Activated CD8-positive, alpha-beta T cell treated with anti-CD3 and anti-CD28 coated beads, Interleukin-2, amount 10 ng/mL, durations not matched to agents 7 days and 5 days (primary cell): ENCODE measurements at regions not wholly inside any gene's neighbourhood (a gene's known extent, or its start where the extent isn't known, plus 50 kb on each side); places are given as distances from the start of the nearest gene placed in this dataset.

Experiments used
- ATAC-seq: fragments of 150-1000 bp; cut with Tn5 transposase; one replicate; pipeline ENCODE4 v1.10.0; 2021; ENCODE audit warnings: moderate library complexity
- CTCF ChIA-PET: fragments of 350-600 bp; sonication (Branson Sonifier 250); formaldehyde crosslinking; loops from one replicate; lab custom pipeline; 2021; ENCODE audit warnings: antibody characterized with exemption; lab: Charles Lee
- POLR2A ChIA-PET: fragments of 350-600 bp; sonication (Branson Sonifier 250); formaldehyde crosslinking; loops from one replicate; lab custom pipeline; 2021; ENCODE audit warnings: antibody characterized with exemption; lab: Charles Lee
- DNase-seq: peaks from one replicate; pipeline ENCODE4 v3.0.0-alpha.2; 2020
- H3K27ac Mint-ChIP-seq: one replicate; pipeline ENCODE4 v1.8.0; 2021; ENCODE audit warnings: mild to moderate bottlenecking, mixed read lengths
- H3K27me3 Mint-ChIP-seq: one replicate; pipeline ENCODE4 v1.8.0; 2021; ENCODE audit warnings: low read depth, mixed read lengths
- H3K36me3 Mint-ChIP-seq: one replicate; pipeline ENCODE4 v1.8.0; 2021; ENCODE audit warnings: low read depth, mixed read lengths
- H3K4me1 Mint-ChIP-seq: one replicate; pipeline ENCODE4 v1.8.0; 2021; ENCODE audit warnings: low read depth, mixed read lengths
- H3K4me3 Mint-ChIP-seq: one replicate; pipeline ENCODE4 v1.8.0; 2021; ENCODE audit warnings: mild to moderate bottlenecking, mixed read lengths
- H3K9me3 Mint-ChIP-seq: one replicate; pipeline ENCODE4 v1.8.0; 2022; ENCODE audit warnings: mixed read lengths; ENCODE audit not compliant: insufficient read depth

GRCh38 chr2:104501342-104501741 is 352.6 kb upstream of the POU3F3 start:
- Mint-ChIP-seq H3K9me3 (no peaks in the 10 kb centered on the region), H3K36me3 (no peaks in the 10 kb centered on the region), H3K27me3 (peaks cover 3% of the 10 kb centered on the region), H3K27ac (no peak overlapping the region), H3K4me1 (no peaks in the 10 kb centered on the region), H3K4me3 (no peak overlapping the region)
- CTCF ChIA-PET, result no interaction called here
- POLR2A ChIA-PET, result no interaction called here
- ATAC-seq, result no peak
- DNase-seq, result no peak

- Mint-ChIP-seq H3K36me3 (no peaks in the 10 kb centered on the region), H3K27ac (no peak overlapping the region), H3K4me3 (no peak overlapping the region), H3K27me3 (peaks cover 3% of the 10 kb centered on the region), H3K9me3 (no peaks in the 10 kb centered on the region), H3K4me1 (no peaks in the 10 kb centered on the region)
- CTCF ChIA-PET, result no interaction called here
- POLR2A ChIA-PET, result no interaction called here
- DNase-seq, result no peak
- no peak for ATAC-seq
These were observed 352.0 kb upstream of the POU3F3 start for GRCh38 chr2:104501929-104502328.

GRCh38 chr2:104502901-104503300 is 351.0 kb upstream of the POU3F3 start:
- CTCF ChIA-PET, result no interaction called here
- H3K36me3 Mint-ChIP-seq, result no peaks in the 10 kb centered on the region
- ATAC-seq, result no peak
- H3K4me3 Mint-ChIP-seq, result no peak overlapping the region
- H3K27ac Mint-ChIP-seq, result no peak overlapping the region
- H3K4me1 Mint-ChIP-seq, result no peaks in the 10 kb centered on the region
- POLR2A ChIA-PET, result no interaction called here
- peaks cover 3% of the 10 kb centered on the region for H3K27me3 Mint-ChIP-seq
- no peak for DNase-seq
- H3K9me3 Mint-ChIP-seq, result no peaks in the 10 kb centered on the region

GRCh38 chr2:104504331-104505073 is 349.4 kb upstream of the POU3F3 start:
- Mint-ChIP-seq H3K27me3 (no peaks in the 10 kb centered on the region), H3K4me1 (no peaks in the 10 kb centered on the region), H3K4me3 (no peak overlapping the region), H3K36me3 (no peaks in the 10 kb centered on the region), H3K27ac (no peak overlapping the region), H3K9me3 (no peaks in the 10 kb centered on the region)
- no peak for ATAC-seq
- POLR2A ChIA-PET, result no interaction called here
- CTCF ChIA-PET, result no interaction called here
- DNase-seq, result no peak

- no peak overlapping the region for H3K4me3 Mint-ChIP-seq
- no peak for ATAC-seq
- POLR2A ChIA-PET, result no interaction called here
- no peak overlapping the region for H3K27ac Mint-ChIP-seq
- no peaks in the 10 kb centered on the region for H3K27me3 Mint-ChIP-seq
- no peaks in the 10 kb centered on the region for H3K9me3 Mint-ChIP-seq
- DNase-seq, result no peak
- no peaks in the 10 kb centered on the region for H3K4me1 Mint-ChIP-seq
- CTCF ChIA-PET, result no interaction called here
- no peaks in the 10 kb centered on the region for H3K36me3 Mint-ChIP-seq
These were observed 335.7 kb upstream of the POU3F3 start for GRCh38 chr2:104518256-104518655.

- Mint-ChIP-seq H3K9me3 (no peaks in the 10 kb centered on the region), H3K4me1 (no peaks in the 10 kb centered on the region), H3K36me3 (no peaks in the 10 kb centered on the region), H3K4me3 (no peak overlapping the region), H3K27me3 (no peaks in the 10 kb centered on the region), H3K27ac (no peak overlapping the region)
- CTCF ChIA-PET, result interaction anchor here (1.3 kb wide), 1 partner anchor 13 kb away, joined by 3 read pairs; no protein-coding TSS in a partner anchor
- no peak for ATAC-seq
- POLR2A ChIA-PET, result no interaction called here
- no peak for DNase-seq
These were observed 332.7 kb upstream of the POU3F3 start for GRCh38 chr2:104521247-104521646.

- ChIA-PET CTCF (no interaction called here), POLR2A (no interaction called here)
- Mint-ChIP-seq H3K4me1 (no peaks in the 10 kb centered on the region), H3K36me3 (no peaks in the 10 kb centered on the region), H3K27ac (no peak overlapping the region), H3K9me3 (no peaks in the 10 kb centered on the region), H3K4me3 (no peak overlapping the region), H3K27me3 (no peaks in the 10 kb centered on the region)
- no peak for ATAC-seq
- DNase-seq, result no peak
These were observed 330.0 kb upstream of the POU3F3 start for GRCh38 chr2:104523921-104524320.

GRCh38 chr2:104528101-104528500 is 325.8 kb upstream of the POU3F3 start:
- no peak for ATAC-seq
- Mint-ChIP-seq H3K27ac (no peak overlapping the region), H3K9me3 (no peaks in the 10 kb centered on the region), H3K36me3 (no peaks in the 10 kb centered on the region), H3K27me3 (no peaks in the 10 kb centered on the region), H3K4me3 (no peak overlapping the region), H3K4me1 (no peaks in the 10 kb centered on the region)
- POLR2A ChIA-PET, result no interaction called here
- CTCF ChIA-PET, result no interaction called here
- DNase-seq, result no peak

- no peak overlapping the region for H3K27ac Mint-ChIP-seq
- H3K36me3 Mint-ChIP-seq, result no peaks in the 10 kb centered on the region
- DNase-seq (no peak), ATAC-seq (no peak)
- ChIA-PET POLR2A (no interaction called here), CTCF (no interaction called here)
- no peaks in the 10 kb centered on the region for H3K27me3 Mint-ChIP-seq
- no peaks in the 10 kb centered on the region for H3K4me1 Mint-ChIP-seq
- H3K4me3 Mint-ChIP-seq, result no peak overlapping the region
- no peaks in the 10 kb centered on the region for H3K9me3 Mint-ChIP-seq
These were observed 322.8 kb upstream of the POU3F3 start for GRCh38 chr2:104531122-104531521.

GRCh38 chr2:104537116-104537515 is 316.8 kb upstream of the POU3F3 start:
- no peaks in the 10 kb centered on the region for H3K36me3 Mint-ChIP-seq
- DNase-seq (no peak), ATAC-seq (no peak)
- no peak overlapping the region for H3K4me3 Mint-ChIP-seq
- no peaks in the 10 kb centered on the region for H3K9me3 Mint-ChIP-seq
- ChIA-PET CTCF (no interaction called here), POLR2A (no interaction called here)
- peaks cover 9% of the 10 kb centered on the region for H3K4me1 Mint-ChIP-seq
- H3K27ac Mint-ChIP-seq, result no peak overlapping the region
- no peaks in the 10 kb centered on the region for H3K27me3 Mint-ChIP-seq

- no peaks in the 10 kb centered on the region for H3K9me3 Mint-ChIP-seq
- no peaks in the 10 kb centered on the region for H3K36me3 Mint-ChIP-seq
- ChIA-PET POLR2A (no interaction called here), CTCF (no interaction called here)
- no peak overlapping the region for H3K27ac Mint-ChIP-seq
- ATAC-seq (no peak), DNase-seq (no peak)
- no peak overlapping the region for H3K4me3 Mint-ChIP-seq
- no peaks in the 10 kb centered on the region for H3K27me3 Mint-ChIP-seq
- H3K4me1 Mint-ChIP-seq, result peaks cover 9% of the 10 kb centered on the region
These were observed 315.8 kb upstream of the POU3F3 start for GRCh38 chr2:104538077-104538476.

- no peaks in the 10 kb centered on the region for H3K36me3 Mint-ChIP-seq
- DNase-seq (no peak), ATAC-seq (no peak)
- peaks cover 9% of the 10 kb centered on the region for H3K4me1 Mint-ChIP-seq
- no peaks in the 10 kb centered on the region for H3K27me3 Mint-ChIP-seq
- POLR2A ChIA-PET, result no interaction called here
- H3K4me3 Mint-ChIP-seq, result no peak overlapping the region
- CTCF ChIA-PET, result no interaction called here
- no peaks in the 10 kb centered on the region for H3K9me3 Mint-ChIP-seq
- H3K27ac Mint-ChIP-seq, result no peak overlapping the region
These were observed 314.3 kb upstream of the POU3F3 start for GRCh38 chr2:104539649-104540048.

GRCh38 chr2:104545055-104545454 is 308.9 kb upstream of the POU3F3 start:
- CTCF ChIA-PET, result no interaction called here
- POLR2A ChIA-PET, result no interaction called here
- Mint-ChIP-seq H3K9me3 (no peaks in the 10 kb centered on the region), H3K27ac (no peak overlapping the region), H3K36me3 (no peaks in the 10 kb centered on the region), H3K27me3 (no peaks in the 10 kb centered on the region), H3K4me1 (peaks cover under 1% of the 10 kb centered on the region), H3K4me3 (no peak overlapping the region)
- DNase-seq, result no peak
- no peak for ATAC-seq
